CD4-positive, alpha-beta T cell (primary cell): ENCODE measurements at regions not wholly inside any gene's neighbourhood (a gene's known extent, or its start where the extent isn't known, plus 50 kb on each side); places are given as distances from the start of the nearest gene placed in this dataset.

ENCODE experiments used
- ATAC-seq: fragments of 200-7000 bp; cut with Tn5 transposase; one replicate; pipeline ENCODE4 v1.10.0; 2022; ENCODE audit warnings: mild to moderate bottlenecking; ENCODE audit not compliant: poor library complexity
- CTCF ChIA-PET: fragments of 350-600 bp; sonication (Branson Sonifier 250); formaldehyde crosslinking; loops from one replicate; lab custom pipeline; 2021; ENCODE audit warnings: antibody characterized with exemption, inconsistent platforms; lab: Charles Lee
- POLR2A ChIA-PET: fragments of 350-600 bp; sonication (Branson Sonifier 250); formaldehyde crosslinking; loops from one replicate; lab custom pipeline; 2021; ENCODE audit warnings: antibody characterized with exemption, inconsistent platforms; lab: Charles Lee
- DNase-seq, 14 experiments: peaks; one replicate each; pipeline ENCODE4 v3.0.0-alpha.2; 2013 to 2020; ENCODE audit warnings: mixed read lengths in 2 of 14
- H3K27ac ChIP-seq, 2 donors: one replicate each; pipeline versions ENCODE4 v1.5.1 to v1.7.0; 2013; ENCODE audit warnings: low read length in 2 of 2, low read depth in 1 of 2, mild to moderate bottlenecking in 1 of 2
- H3K27me3 ChIP-seq, 2 experiments: 1 replicate in 1 of 2; 2 replicates in 1 of 2; pipeline versions ENCODE4 v1.6.1 to v1.7.0; 2013; ENCODE audit warnings: low read length in 2 of 2, control low read depth in 1 of 2, mild to moderate bottlenecking in 1 of 2, moderate library complexity in 1 of 2; ENCODE audit not compliant: insufficient read depth in 2 of 2, control insufficient read depth in 1 of 2
- H3K36me3 ChIP-seq: one replicate; pipeline ENCODE4 v1.6.1; 2013; ENCODE audit warnings: low read length, control low read depth; ENCODE audit not compliant: insufficient read depth
- H3K4me1 ChIP-seq: one replicate; pipeline ENCODE4 v1.6.1; 2013; ENCODE audit warnings: low read length, control low read depth; ENCODE audit not compliant: insufficient read depth
- H3K4me3 ChIP-seq: one replicate; pipeline ENCODE4 v1.5.1; 2013; ENCODE audit warnings: mild to moderate bottlenecking, low read length, moderate library complexity
- H3K9me3 ChIP-seq, 2 experiments: 1 replicate in 1 of 2; 2 replicates in 1 of 2; pipeline versions ENCODE4 v1.6.1 to v1.7.0; 2013; ENCODE audit warnings: low read length in 2 of 2, mild to moderate bottlenecking in 2 of 2, control low read depth in 1 of 2, moderate library complexity in 1 of 2; ENCODE audit not compliant: control insufficient read depth in 1 of 2, insufficient read depth in 1 of 2
- H3K27ac Mint-ChIP-seq: one replicate; pipeline ENCODE4 v1.8.0; 2020; ENCODE audit warnings: mixed read lengths
- H3K27me3 Mint-ChIP-seq: one replicate; pipeline ENCODE4 v1.8.0; 2021; ENCODE audit warnings: mixed read lengths
- H3K36me3 Mint-ChIP-seq: one replicate; pipeline ENCODE4 v1.8.0; 2021; ENCODE audit warnings: low read depth, mixed read lengths
- H3K4me1 Mint-ChIP-seq: one replicate; pipeline ENCODE4 v1.8.0; 2021; ENCODE audit warnings: low read depth, mixed read lengths
- H3K4me3 Mint-ChIP-seq: one replicate; pipeline ENCODE4 v1.8.0; 2020; ENCODE audit warnings: mild to moderate bottlenecking, mixed read lengths
- H3K9me3 Mint-ChIP-seq: one replicate; pipeline ENCODE4 v1.8.0; 2020; ENCODE audit warnings: mixed read lengths
- CTCF ChIP-seq: fragments of 200-600 bp; IDR thresholded peaks from one replicate; pipeline ENCODE4 v1.8.0; 2022; ENCODE audit warnings: antibody characterized with exemption, mild to moderate bottlenecking
- intact Hi-C, 2 experiments: fragments of 100-400 bp; cut with DNase I in 1 of 2; cut with micrococcal nuclease in 1 of 2; formaldehyde crosslinking; loops; one replicate each; pipeline versions ENCODE4 v1.15.1 to v1.9.0; 2023 to 2025; cut with DNase I, micrococcal nuclease

GRCh38 chr1:38563942-38564735 is 295.4 kb downstream of the RRAGC start:
- Mint-ChIP-seq H3K9me3 (no peaks in the 10 kb centered on the region), H3K27me3 (peaks cover 39% of the 10 kb centered on the region), H3K4me1 (peaks cover 52% of the 10 kb centered on the region), H3K36me3 (no peaks in the 10 kb centered on the region), H3K27ac (no peak overlapping the region), H3K4me3 (no peak overlapping the region)
- H3K36me3 ChIP-seq, result no peaks in the 10 kb centered on the region
- DNase-seq, result no peak
- TF ChIP-seq CTCF, result no peak
- no peak overlapping the region for H3K4me3 ChIP-seq
- ChIA-PET CTCF (no interaction called here), POLR2A (no interaction called here)
- peaks cover 41% of the 10 kb centered on the region for H3K4me1 ChIP-seq
- no peaks in the 10 kb centered on the region for H3K9me3 ChIP-seq
- intact Hi-C loops, result no loop called here
- H3K27me3 ChIP-seq, result peaks cover 6 to 9% of the 10 kb centered on the region in 2 experiments
- H3K27ac ChIP-seq, result no peak overlapping the region
- ATAC-seq, result no peak

GRCh38 chr1:38561725-38562124 is 297.8 kb downstream of the RRAGC start:
- peak overlapping the region; percentile 64 for H3K4me3 Mint-ChIP-seq
- peaks cover 37% of the 10 kb centered on the region for H3K27me3 Mint-ChIP-seq
- CTCF ChIA-PET, result no interaction called here
- POLR2A ChIA-PET, result no interaction called here
- ATAC-seq, result no peak
- intact Hi-C loops, result no loop called here
- H3K9me3 Mint-ChIP-seq, result no peaks in the 10 kb centered on the region
- H3K36me3 ChIP-seq, result no peaks in the 10 kb centered on the region
- no peaks in the 10 kb centered on the region for H3K36me3 Mint-ChIP-seq
- peak overlapping the region; percentile 52 for H3K27ac Mint-ChIP-seq
- peaks cover 59% of the 10 kb centered on the region for H3K4me1 ChIP-seq
- TF ChIP-seq CTCF, result no peak
- H3K9me3 ChIP-seq, result no peaks in the 10 kb centered on the region
- H3K4me1 Mint-ChIP-seq, result peaks cover 74% of the 10 kb centered on the region
- no peak for DNase-seq
- H3K27me3 ChIP-seq, result peaks cover 6 to 9% of the 10 kb centered on the region in 2 experiments
- H3K27ac ChIP-seq, result no peak overlapping the region
- no peak overlapping the region for H3K4me3 ChIP-seq

GRCh38 chr1:38561110-38561509 is 298.5 kb downstream of the RRAGC start:
- Histone ChIP-seq H3K27ac (no peak overlapping the region), H3K4me3 (no peak overlapping the region), H3K4me1 (peaks cover 59% of the 10 kb centered on the region), H3K9me3 (no peaks in the 10 kb centered on the region), H3K36me3 (no peaks in the 10 kb centered on the region), H3K27me3 (peaks cover 6 to 9% of the 10 kb centered on the region in 2 experiments)
- TF ChIP-seq CTCF, result no peak
- ChIA-PET POLR2A (no interaction called here), CTCF (no interaction called here)
- peaks cover 37% of the 10 kb centered on the region for H3K27me3 Mint-ChIP-seq
- no peak for ATAC-seq
- peak overlapping the region; percentile 27 for H3K4me3 Mint-ChIP-seq
- no peaks in the 10 kb centered on the region for H3K9me3 Mint-ChIP-seq
- peak overlapping the region; percentile 90 for H3K27ac Mint-ChIP-seq
- intact Hi-C loops, result no loop called here
- no peaks in the 10 kb centered on the region for H3K36me3 Mint-ChIP-seq
- H3K4me1 Mint-ChIP-seq, result peaks cover 78% of the 10 kb centered on the region
- DNase-seq, result no peak
